AG04449 (cell line): ENCODE measurements at regions not wholly inside any gene's neighbourhood (a gene's known extent, or its start where the extent isn't known, plus 50 kb on each side); places are given as distances from the start of the nearest gene placed in this dataset.

Experiments used
- CTCF ChIA-PET: fragments of 350-600 bp; formaldehyde crosslinking; extraction: SDS; loops from one replicate; lab custom pipeline; 2021; ENCODE audit warnings: antibody characterized with exemption; lab: Yijun Ruan, JAX
- POLR2A ChIA-PET: fragments of 400-600, 350-600 bp; formaldehyde crosslinking; extraction: SDS; loops from one replicate; lab custom pipeline; 2020; ENCODE audit warnings: antibody characterized with exemption, inconsistent platforms; lab: Yijun Ruan, JAX
- DNase-seq: peaks from one replicate; pipeline ENCODE4 v3.0.0-alpha.2; 2010; ENCODE audit warnings: low read depth, low spot score
- H3K4me3 ChIP-seq: 2 replicates; pipeline ENCODE4 v1.5.1; 2011; ENCODE audit warnings: low read depth, mild to moderate bottlenecking, control low read depth, low read length
- CTCF ChIP-seq: IDR thresholded peaks from one replicate; pipeline ENCODE4 v1.5.1; 2011; ENCODE audit warnings: mild to moderate bottlenecking, moderate library complexity, low read length, control low read depth, inconsistent platforms; ENCODE audit not compliant: insufficient read depth; ENCODE audit errors: missing control alignments

GRCh38 chr10:33091201-33091600 lies 133.2 kb upstream of the ITGB1 start:
- ChIA-PET CTCF (interaction anchor here (0.9 to 1.6 kb wide), 2 partner anchors 21 to 24 kb away, joined by 3 to 7 read pairs; no protein-coding TSS in a partner anchor), POLR2A (no interaction called here)
- no peak for TF ChIP-seq CTCF

GRCh38 chr10:33088990-33089389 lies 131.0 kb upstream of the ITGB1 start:
- CTCF ChIA-PET, result no interaction called here
- H3K4me3 ChIP-seq, result no peak overlapping the region
- DNase-seq, result no peak
- POLR2A ChIA-PET, result no interaction called here
- TF ChIP-seq CTCF, result no peak

More at GRCh38 chr10:33091201-33091600, 133.2 kb upstream of the ITGB1 start:
- no peak overlapping the region for H3K4me3 ChIP-seq
- DNase-seq, result no peak

GRCh38 chr10:33087922-33088321 lies 129.9 kb upstream of the ITGB1 start:
- no peak overlapping the region for H3K4me3 ChIP-seq
- no peak for DNase-seq
- no peak for TF ChIP-seq CTCF
- POLR2A ChIA-PET, result no interaction called here
- CTCF ChIA-PET, result no interaction called here

GRCh38 chr10:33087152-33087551 lies 129.1 kb upstream of the ITGB1 start:
- no peak for TF ChIP-seq CTCF
- ChIA-PET CTCF (no interaction called here), POLR2A (no interaction called here)
- no peak overlapping the region for H3K4me3 ChIP-seq
- no peak for DNase-seq

GRCh38 chr10:33086100-33086499 lies 128.1 kb upstream of the ITGB1 start:
- TF ChIP-seq CTCF, result no peak
- no peak for DNase-seq
- CTCF ChIA-PET, result no interaction called here
- POLR2A ChIA-PET, result no interaction called here
- no peak overlapping the region for H3K4me3 ChIP-seq

- POLR2A ChIA-PET, result no interaction called here
- DNase-seq, result no peak
- H3K4me3 ChIP-seq, result no peak overlapping the region
- CTCF ChIA-PET, result interaction anchor here (1.1 to 1.3 kb wide), 2 partner anchors 12 to 31 kb away, joined by 3 to 4 read pairs; no protein-coding TSS in a partner anchor
- TF ChIP-seq CTCF, result no peak
Measured at GRCh38 chr10:33085313-33085833, 127.3 kb upstream of the ITGB1 start.
